ENCODE measurements at regions not wholly inside any gene's neighbourhood (a gene's known extent, or its start where the extent isn't known, plus 50 kb on each side); places are given as distances from the start of the nearest gene placed in this dataset.

DNA sequence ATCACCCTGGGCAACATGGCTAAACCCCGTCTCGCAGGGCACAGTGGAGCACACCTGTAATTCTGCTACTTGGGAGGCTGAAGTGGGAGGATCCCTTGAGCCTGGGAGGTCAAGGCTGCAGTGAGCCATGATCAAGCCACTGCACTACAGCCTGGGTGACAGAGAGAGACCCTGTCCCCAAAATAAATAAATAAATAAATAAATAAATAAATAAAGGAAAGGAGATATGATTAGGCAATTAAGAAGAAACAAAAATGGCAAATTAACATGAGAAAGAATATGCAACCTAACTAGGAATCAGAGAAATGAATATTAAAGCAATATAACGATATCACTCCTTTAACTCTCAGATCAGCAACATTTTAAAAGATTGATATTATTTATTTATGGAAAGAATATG is 92.3 kb downstream of the C1D start:
- Histone ChIP-seq H3K4me3 (ENCODE audit: low read depth, low read length, poor library complexity, severe bottlenecking) (no peak overlapping the region), H3K27me3 (ENCODE audit: insufficient read depth, low read length) (no peaks in the 10 kb centered on the region), H2AFZ (ENCODE audit: low read length) (no peak overlapping the region), H3K36me3 (ENCODE audit: insufficient read depth, low read length) (no peaks in the 10 kb centered on the region), H4K20me1 (ENCODE audit: insufficient read depth, low read length) (no peaks in the 10 kb centered on the region), H3K27ac (ENCODE audit: low read depth, low read length, poor library complexity, severe bottlenecking) (no peak overlapping the region), H3K4me1 (ENCODE audit: insufficient read depth, low read length, severe bottlenecking) (no peaks in the 10 kb centered on the region), H3K4me2 (ENCODE audit: low read length) (no peak overlapping the region), H3K9ac (ENCODE audit: low read length) (no peak overlapping the region), H3K9me3 (ENCODE audit: low read length) (no peaks in the 10 kb centered on the region), H3K79me2 (ENCODE audit: insufficient read depth, low read length) (no peaks in the 10 kb centered on the region), H3F3A (ENCODE audit: insufficient read depth, low read length) (no peaks in the 10 kb centered on the region), H3K9me2 (ENCODE audit: low read depth, low read length) (no peaks in the 10 kb centered on the region)
- TF ChIP-seq, protein P1, sequence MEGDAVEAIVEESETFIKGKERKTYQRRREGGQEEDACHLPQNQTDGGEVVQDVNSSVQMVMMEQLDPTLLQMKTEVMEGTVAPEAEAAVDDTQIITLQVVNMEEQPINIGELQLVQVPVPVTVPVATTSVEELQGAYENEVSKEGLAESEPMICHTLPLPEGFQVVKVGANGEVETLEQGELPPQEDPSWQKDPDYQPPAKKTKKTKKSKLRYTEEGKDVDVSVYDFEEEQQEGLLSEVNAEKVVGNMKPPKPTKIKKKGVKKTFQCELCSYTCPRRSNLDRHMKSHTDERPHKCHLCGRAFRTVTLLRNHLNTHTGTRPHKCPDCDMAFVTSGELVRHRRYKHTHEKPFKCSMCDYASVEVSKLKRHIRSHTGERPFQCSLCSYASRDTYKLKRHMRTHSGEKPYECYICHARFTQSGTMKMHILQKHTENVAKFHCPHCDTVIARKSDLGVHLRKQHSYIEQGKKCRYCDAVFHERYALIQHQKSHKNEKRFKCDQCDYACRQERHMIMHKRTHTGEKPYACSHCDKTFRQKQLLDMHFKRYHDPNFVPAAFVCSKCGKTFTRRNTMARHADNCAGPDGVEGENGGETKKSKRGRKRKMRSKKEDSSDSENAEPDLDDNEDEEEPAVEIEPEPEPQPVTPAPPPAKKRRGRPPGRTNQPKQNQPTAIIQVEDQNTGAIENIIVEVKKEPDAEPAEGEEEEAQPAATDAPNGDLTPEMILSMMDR (IDR thresholded peaks at IDR 0.05; ENCODE audit: low read length), result no peak
- TF ChIP-seq EZH2 (IDR thresholded peaks at IDR 0.05; ENCODE audit: borderline replicate concordance, low read length), result no peak

DNA sequence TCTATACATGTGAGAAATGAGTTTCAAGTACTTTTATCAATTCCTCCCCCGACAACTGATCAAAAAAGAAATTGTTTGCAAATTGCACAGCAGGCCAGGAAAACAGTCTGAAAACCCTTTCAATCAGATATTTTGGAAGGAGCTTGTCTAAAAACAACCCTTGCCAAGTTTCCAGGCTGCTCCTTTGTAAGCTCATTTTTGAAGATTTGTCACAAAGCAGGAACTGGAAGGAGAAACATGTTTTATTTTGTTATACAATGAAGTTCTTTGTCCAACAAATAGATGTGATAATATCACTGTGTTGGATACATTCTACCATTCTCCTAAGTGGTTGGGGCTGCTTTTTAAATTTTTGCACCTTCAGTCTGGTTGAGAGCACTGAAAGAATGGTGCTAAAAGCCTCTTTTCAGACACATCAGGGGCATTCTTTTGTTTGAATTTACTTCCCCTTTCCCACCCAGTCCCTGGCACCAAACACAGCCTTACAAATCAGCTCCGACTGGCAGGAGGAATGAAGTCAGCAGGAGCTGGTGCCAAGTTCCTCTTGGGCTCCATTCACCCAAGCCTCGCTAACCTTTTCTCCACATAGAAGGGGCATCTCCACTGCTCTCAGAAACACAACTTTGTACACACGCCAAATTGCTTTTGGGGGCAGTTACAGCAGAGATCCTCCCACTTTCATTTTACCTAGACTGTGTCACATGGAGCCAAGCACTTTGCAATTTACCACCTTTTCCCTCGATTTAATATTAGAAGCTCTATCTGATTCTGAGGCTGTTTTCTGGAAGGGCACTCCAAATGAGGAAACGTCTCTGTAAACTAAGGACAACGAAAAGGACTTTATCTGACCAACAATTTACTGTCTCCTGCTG is 88.0 kb downstream of the C1D start:
- Histone ChIP-seq H3K4me2 (ENCODE audit: low read length) (no peak overlapping the region), H3K9ac (ENCODE audit: low read length) (no peak overlapping the region)
- no peak for TF ChIP-seq EZH2 (IDR thresholded peaks at IDR 0.05; ENCODE audit: borderline replicate concordance, low read length)
- TF ChIP-seq, protein P1 (IDR thresholded peaks at IDR 0.05; ENCODE audit: low read length), result no peak

DNA sequence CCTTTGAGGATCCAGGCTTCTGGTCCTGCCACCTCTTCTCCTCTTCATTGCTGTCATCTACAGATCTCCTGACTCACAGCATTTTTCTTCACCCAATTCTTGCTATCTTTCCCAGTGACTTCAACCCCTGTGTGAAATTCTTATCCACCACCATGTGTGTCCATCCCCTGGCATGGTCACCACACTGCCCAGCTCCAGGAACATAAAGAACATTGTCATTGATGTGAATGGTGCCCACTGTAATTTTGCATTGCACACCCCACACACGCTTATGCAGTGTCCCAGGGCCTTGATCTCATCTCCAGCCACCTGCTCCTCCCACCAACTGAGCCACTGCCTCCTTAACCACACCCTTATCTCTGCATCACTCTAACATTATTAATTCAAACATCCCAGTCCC is 85.3 kb downstream of the C1D start:
- no peaks in the 10 kb centered on the region for H3K9me2 ChIP-seq (ENCODE audit: low read depth, low read length)
- H3F3A ChIP-seq (ENCODE audit: insufficient read depth, low read length), result no peaks in the 10 kb centered on the region
- no peak overlapping the region for H3K4me3 ChIP-seq (ENCODE audit: low read depth, low read length, poor library complexity, severe bottlenecking)
- 0 out of 2 replicates have a peak, but pooled peaks cover 2% of the 10 kb centered on the region for H3K9me3 ChIP-seq (ENCODE audit: low read length)
- H3K4me1 ChIP-seq (ENCODE audit: insufficient read depth, low read length, severe bottlenecking), result no peaks in the 10 kb centered on the region
- no peak for TF ChIP-seq EZH2 (IDR thresholded peaks at IDR 0.05; ENCODE audit: borderline replicate concordance, low read length)
- TF ChIP-seq, protein P1 (IDR thresholded peaks at IDR 0.05; ENCODE audit: low read length), result no peak
- H3K27ac ChIP-seq (ENCODE audit: low read depth, low read length, poor library complexity, severe bottlenecking), result no peak overlapping the region
- no peaks in the 10 kb centered on the region for H3K79me2 ChIP-seq (ENCODE audit: insufficient read depth, low read length)
- H3K36me3 ChIP-seq (ENCODE audit: insufficient read depth, low read length), result no peaks in the 10 kb centered on the region
- H2AFZ ChIP-seq (ENCODE audit: low read length), result no peak overlapping the region
- no peak overlapping the region for H3K9ac ChIP-seq (ENCODE audit: low read length)
- H3K4me2 ChIP-seq (ENCODE audit: low read length), result no peak overlapping the region
- H4K20me1 ChIP-seq (ENCODE audit: insufficient read depth, low read length), result no peaks in the 10 kb centered on the region
- no peaks in the 10 kb centered on the region for H3K27me3 ChIP-seq (ENCODE audit: insufficient read depth, low read length)

More for the DNA sequence above, 88.0 kb downstream of the C1D start:
- H3K27me3 ChIP-seq (ENCODE audit: insufficient read depth, low read length), result no peaks in the 10 kb centered on the region
- no peak overlapping the region for H3K27ac ChIP-seq (ENCODE audit: low read depth, low read length, poor library complexity, severe bottlenecking)
- no peaks in the 10 kb centered on the region for H3K9me2 ChIP-seq (ENCODE audit: low read depth, low read length)
- H2AFZ ChIP-seq (ENCODE audit: low read length), result no peak overlapping the region
- H3F3A ChIP-seq (ENCODE audit: insufficient read depth, low read length), result no peaks in the 10 kb centered on the region
- H3K9me3 ChIP-seq (ENCODE audit: low read length), result no peaks in the 10 kb centered on the region
- no peaks in the 10 kb centered on the region for H4K20me1 ChIP-seq (ENCODE audit: insufficient read depth, low read length)
- H3K4me3 ChIP-seq (ENCODE audit: low read depth, low read length, poor library complexity, severe bottlenecking), result no peak overlapping the region
- H3K79me2 ChIP-seq (ENCODE audit: insufficient read depth, low read length), result no peaks in the 10 kb centered on the region
- H3K4me1 ChIP-seq (ENCODE audit: insufficient read depth, low read length, severe bottlenecking), result no peaks in the 10 kb centered on the region
- no peaks in the 10 kb centered on the region for H3K36me3 ChIP-seq (ENCODE audit: insufficient read depth, low read length)

Data from OCI-LY1 (cell line).